22Rv1 (cell line): ENCODE measurements at regions not wholly inside any gene's neighbourhood (a gene's known extent, or its start where the extent isn't known, plus 50 kb on each side); places are given as distances from the start of the nearest gene placed in this dataset.

ENCODE experiments used
- CTCF ChIP-seq: fragments of 450-650 bp; IDR thresholded peaks from 2 replicates; pipeline ENCODE4 v1.5.1; 2017; ENCODE audit warnings: mild to moderate bottlenecking
- ZFX ChIP-seq: fragments of 450-650 bp; IDR thresholded peaks from 2 replicates; pipeline ENCODE4 v1.6.1; 2017; ENCODE audit warnings: antibody characterized with exemption, borderline replicate concordance

DNA sequence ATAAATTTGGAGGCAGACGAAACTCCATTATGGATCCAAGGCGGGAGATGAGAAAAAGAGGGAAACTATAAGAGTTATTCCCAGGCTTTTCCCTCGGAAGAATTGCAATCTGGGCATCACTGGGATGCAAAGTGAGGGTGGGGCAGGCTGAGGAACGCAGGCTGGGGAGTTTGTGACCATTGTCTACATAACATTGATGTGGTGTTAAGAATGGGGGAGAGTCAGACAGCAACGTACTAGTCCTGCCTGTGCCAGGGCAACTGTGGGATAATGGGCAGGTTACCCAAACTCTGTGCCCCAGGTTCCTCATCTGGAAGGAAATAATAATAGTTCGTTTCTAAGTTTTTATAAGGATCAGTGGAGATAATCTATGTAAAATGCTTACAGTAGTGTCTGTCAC, 84.4 kb upstream of the SIX2 start:
- TF ChIP-seq ZFX (no peak), CTCF (no peak)
